GM06990 (cell line): ENCODE measurements at regions not wholly inside any gene's neighbourhood (a gene's known extent, or its start where the extent isn't known, plus 50 kb on each side); places are given as distances from the start of the nearest gene placed in this dataset.

Experiments used
- DNase-seq: peaks from one replicate; pipeline ENCODE4 v3.0.0-alpha.2; 2011; ENCODE audit not compliant: insufficient read length; ENCODE audit errors: extremely low read depth
- H3K27me3 ChIP-seq: replicated peaks from 2 replicates; pipeline ENCODE4 v1.6.0; 2011; ENCODE audit warnings: low read length; ENCODE audit not compliant: control insufficient read depth, insufficient read depth
- H3K36me3 ChIP-seq: 2 replicates; pipeline ENCODE4 v1.5.1; 2011; ENCODE audit warnings: low read length; ENCODE audit not compliant: control insufficient read depth, insufficient read depth
- H3K4me3 ChIP-seq: replicated peaks from 2 replicates; pipeline ENCODE4 v1.5.1; 2011; ENCODE audit warnings: low read depth, mild to moderate bottlenecking, control low read depth, low read length
- TF ChIP-seq, protein P1 (sequence below): IDR thresholded peaks from 2 replicates; pipeline ENCODE4 v1.5.1; 2011; ENCODE audit warnings: low read length, control low read depth, mild to moderate bottlenecking, inconsistent platforms; ENCODE audit not compliant: insufficient read depth, poor library complexity, severe bottlenecking

- no peak overlapping the region for H3K4me3 ChIP-seq
- no peak for DNase-seq
- H3K36me3 ChIP-seq, result no peaks in the 10 kb centered on the region
- TF ChIP-seq, protein P1, sequence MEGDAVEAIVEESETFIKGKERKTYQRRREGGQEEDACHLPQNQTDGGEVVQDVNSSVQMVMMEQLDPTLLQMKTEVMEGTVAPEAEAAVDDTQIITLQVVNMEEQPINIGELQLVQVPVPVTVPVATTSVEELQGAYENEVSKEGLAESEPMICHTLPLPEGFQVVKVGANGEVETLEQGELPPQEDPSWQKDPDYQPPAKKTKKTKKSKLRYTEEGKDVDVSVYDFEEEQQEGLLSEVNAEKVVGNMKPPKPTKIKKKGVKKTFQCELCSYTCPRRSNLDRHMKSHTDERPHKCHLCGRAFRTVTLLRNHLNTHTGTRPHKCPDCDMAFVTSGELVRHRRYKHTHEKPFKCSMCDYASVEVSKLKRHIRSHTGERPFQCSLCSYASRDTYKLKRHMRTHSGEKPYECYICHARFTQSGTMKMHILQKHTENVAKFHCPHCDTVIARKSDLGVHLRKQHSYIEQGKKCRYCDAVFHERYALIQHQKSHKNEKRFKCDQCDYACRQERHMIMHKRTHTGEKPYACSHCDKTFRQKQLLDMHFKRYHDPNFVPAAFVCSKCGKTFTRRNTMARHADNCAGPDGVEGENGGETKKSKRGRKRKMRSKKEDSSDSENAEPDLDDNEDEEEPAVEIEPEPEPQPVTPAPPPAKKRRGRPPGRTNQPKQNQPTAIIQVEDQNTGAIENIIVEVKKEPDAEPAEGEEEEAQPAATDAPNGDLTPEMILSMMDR, result no peak
- no peaks in the 10 kb centered on the region for H3K27me3 ChIP-seq
Observed at GRCh38 chr14:26941521-26941920, 343.7 kb upstream of the NOVA1 start.

GRCh38 chr14:26947265-26947664 lies 349.4 kb upstream of the NOVA1 start:
- Histone ChIP-seq H3K4me3 (no peak overlapping the region), H3K36me3 (no peaks in the 10 kb centered on the region), H3K27me3 (no peaks in the 10 kb centered on the region)
- TF ChIP-seq, protein P1, result no peak
- DNase-seq, result no peak

DNA sequence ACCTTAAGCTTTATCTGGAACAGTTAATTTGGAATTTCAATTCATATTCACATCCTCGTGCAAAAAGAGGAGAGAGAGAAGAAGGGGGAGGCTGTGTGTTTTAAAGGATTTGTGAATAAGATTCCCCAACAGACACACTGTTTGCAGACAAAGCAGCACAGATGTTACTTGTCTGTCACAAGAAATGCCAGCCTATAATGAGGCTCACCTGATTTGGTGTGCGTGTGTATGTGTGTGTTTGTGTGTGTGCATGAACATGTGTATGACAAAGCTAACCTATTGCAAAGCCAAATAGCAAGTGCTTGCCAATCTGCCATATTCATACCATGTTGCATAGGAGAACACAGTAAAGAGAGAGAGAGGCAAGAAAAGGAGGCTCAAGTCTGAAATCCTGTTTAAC lies 361.6 kb upstream of the NOVA1 start:
- Histone ChIP-seq H3K36me3 (no peaks in the 10 kb centered on the region), H3K27me3 (no peaks in the 10 kb centered on the region), H3K4me3 (no peak overlapping the region)
- TF ChIP-seq, protein P1, result no peak
- no peak for DNase-seq

DNA sequence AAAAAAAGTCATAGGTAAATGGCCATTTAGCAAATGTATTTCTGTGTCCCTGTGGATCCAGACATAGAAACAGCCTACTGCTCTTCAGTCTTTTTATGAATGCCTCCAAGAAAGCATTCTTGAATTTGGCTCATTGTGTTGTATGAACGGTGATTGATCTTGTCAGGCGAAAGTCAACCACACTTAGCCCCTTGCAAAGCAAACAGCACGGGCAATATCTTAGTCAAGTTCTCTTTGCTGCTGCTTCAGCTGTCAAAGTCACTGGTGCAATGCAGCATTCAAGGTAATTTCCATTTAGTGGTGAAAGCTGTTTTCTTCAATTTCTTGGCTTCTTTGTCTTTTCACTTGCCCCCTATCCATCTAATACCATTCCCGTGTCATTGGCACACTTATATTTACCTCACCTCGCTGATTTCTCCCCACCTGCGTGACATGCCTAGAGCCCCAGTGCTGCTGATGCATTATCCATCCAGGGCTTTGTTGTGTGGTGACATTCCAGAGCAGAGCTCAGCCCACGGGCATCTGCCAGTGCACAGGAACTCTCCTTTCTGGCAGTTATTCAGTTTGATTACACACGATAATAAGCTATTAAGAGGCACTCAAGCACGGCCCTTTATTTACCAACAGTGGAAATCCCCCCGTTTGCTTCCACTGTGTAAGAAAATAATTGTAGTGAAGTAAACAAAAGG lies 362.3 kb upstream of the NOVA1 start:
- TF ChIP-seq, protein P1, result no peak
- Histone ChIP-seq H3K36me3 (no peaks in the 10 kb centered on the region), H3K4me3 (no peak overlapping the region), H3K27me3 (no peaks in the 10 kb centered on the region)
- no peak for DNase-seq

DNA sequence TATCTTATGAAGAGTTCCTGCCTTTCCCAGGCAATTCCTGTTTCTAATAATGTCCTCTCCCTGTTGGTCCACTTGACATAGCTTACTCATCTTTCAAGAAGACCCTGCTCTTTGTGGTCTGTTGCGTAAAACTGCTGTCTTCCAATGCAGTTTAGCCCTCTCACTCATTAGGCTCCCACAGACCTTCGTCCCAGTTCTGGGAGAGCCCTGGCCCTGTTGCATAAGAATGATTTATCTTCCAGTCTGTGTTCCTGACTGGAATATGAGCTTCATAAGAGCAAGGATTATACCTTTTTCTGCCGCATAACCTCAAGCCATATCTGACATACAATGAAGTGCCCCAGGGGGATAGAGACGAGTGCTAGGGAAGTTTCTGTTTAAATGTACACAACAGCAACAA lies 365.9 kb upstream of the NOVA1 start:
- H3K4me3 ChIP-seq, result no peak overlapping the region
- no peaks in the 10 kb centered on the region for H3K36me3 ChIP-seq
- TF ChIP-seq, protein P1, result no peak
- H3K27me3 ChIP-seq, result no peaks in the 10 kb centered on the region
- DNase-seq, result no peak

GRCh38 chr14:26965490-26965889 lies 367.7 kb upstream of the NOVA1 start:
- TF ChIP-seq, protein P1, result no peak
- Histone ChIP-seq H3K36me3 (no peaks in the 10 kb centered on the region), H3K4me3 (no peak overlapping the region), H3K27me3 (no peaks in the 10 kb centered on the region)
- no peak for DNase-seq
